HG03520 (cell line): ENCODE measurements at regions not wholly inside any gene's neighbourhood (a gene's known extent, or its start where the extent isn't known, plus 50 kb on each side); places are given as distances from the start of the nearest gene placed in this dataset.

ENCODE experiments used
- ATAC-seq: cut with Tn5 transposase; IDR thresholded peaks from one replicate; pipeline ENCODE4 v1.9.1; 2021; ENCODE audit warnings: mild to moderate bottlenecking, moderate library complexity; ENCODE audit not compliant: unreplicated experiment

DNA sequence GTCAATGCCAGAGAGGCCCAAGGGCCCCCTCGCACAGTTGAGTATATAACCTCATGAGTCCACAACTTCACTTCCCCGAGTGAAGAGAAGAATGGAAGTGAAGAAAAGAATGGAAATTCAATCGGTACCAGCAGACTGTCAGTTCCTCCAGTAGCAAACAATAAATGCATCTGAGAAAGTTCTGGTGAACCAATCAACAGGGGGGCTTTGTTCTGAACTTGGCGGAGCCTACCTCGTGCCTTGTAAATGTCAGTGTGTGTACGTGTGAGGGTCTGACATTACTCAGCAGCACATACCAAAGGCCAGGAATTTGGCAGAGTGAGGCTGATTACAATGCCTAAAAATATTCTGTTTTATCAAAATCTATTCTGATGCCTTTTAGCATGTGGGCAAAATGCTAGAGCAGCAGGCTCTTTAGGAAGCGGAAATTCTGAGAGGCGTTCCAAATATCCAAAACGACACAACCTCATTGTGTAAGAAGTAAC is 238.5 kb downstream of the LTN1 start:
- no peak for ATAC-seq

- no peak for ATAC-seq
These were observed 240.5 kb downstream of the LTN1 start for GRCh38 chr21:28752131-28752530.

- no peak for ATAC-seq
These were observed 241.5 kb downstream of the LTN1 start for GRCh38 chr21:28751176-28751575.

GRCh38 chr21:28750565-28750964 is 242.1 kb downstream of the LTN1 start:
- no peak for ATAC-seq

DNA sequence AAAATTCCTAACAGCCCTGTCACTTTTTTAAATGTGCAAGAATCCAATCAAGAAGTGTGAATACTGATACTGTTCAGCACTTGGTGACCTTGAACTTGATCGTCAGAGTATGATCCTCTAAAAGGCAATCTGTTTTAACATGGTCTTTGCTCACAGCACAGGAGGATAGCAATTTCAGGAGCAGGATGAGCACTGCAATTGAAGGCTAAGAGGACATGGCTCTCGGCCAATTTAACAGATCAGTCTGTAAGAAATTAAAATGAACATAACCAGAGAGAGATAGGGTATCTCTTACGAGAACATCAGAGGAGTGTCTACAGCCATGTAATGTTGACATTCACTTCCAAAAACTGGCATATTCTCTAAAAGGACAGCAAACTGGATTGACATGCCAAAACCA is 243.1 kb downstream of the LTN1 start:
- ATAC-seq = no peak

DNA sequence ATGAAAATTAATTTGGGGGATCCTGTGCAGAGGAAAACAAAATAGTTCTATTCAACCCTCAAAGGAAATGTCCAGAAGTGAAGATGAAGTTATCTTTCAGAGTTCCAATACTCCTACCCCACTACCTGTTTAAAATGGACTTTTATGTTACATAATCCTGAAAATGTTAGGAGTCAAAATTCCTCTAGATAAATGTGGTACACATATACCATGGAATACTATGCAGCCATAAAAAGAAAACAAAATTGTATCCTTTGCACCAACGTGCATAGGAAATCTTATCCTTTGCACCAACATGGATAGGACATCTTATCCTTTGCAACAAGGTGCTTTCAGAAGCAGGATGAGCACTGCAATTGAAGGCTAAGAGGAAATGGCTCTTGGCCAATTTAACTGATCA is 245.2 kb downstream of the LTN1 start:
- ATAC-seq = no peak

- no peak for ATAC-seq
These were observed 246.5 kb downstream of the LTN1 start for GRCh38 chr21:28746166-28746565.

DNA sequence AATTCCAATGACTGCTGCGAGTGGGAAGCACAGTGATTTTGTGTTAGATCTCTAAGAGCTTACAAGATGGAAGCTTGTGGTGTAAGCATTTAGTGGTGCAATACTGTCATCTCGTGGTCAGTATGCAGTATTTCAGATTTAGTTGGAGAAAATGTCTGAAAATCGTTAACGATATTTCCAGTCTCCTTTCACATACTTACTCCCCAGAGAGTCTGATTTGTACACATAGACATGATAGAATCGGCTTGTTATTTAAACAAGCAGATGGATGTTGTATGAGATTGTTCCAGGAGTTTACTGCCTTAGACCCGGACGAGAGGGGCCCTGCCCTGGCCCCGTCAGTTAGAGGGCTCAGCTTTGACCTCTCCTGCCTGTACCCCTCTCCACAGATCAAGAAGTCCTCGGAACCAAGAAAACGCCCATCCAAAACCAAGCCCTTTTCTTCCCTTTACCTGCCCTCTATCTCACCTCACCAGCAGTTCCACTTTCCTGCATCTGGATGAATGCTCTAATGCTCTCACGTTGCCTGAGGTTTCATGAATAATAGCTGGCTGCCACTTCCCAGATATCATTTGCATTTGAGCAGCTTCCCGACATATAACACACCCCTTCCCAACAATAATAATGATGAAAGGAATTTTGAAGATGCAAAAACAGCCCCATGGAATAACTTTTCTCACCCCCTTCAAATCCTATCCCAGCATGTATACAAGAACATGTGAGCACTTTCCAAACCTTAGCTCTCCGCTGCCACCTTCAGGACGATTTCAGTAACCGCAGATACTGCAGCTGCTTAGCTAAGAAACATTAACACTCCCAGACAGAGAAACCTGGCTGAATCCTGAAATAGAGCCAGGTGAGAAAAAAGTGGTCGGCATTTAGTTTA is 247.3 kb downstream of the LTN1 start:
- ATAC-seq = peak; percentile 81

DNA sequence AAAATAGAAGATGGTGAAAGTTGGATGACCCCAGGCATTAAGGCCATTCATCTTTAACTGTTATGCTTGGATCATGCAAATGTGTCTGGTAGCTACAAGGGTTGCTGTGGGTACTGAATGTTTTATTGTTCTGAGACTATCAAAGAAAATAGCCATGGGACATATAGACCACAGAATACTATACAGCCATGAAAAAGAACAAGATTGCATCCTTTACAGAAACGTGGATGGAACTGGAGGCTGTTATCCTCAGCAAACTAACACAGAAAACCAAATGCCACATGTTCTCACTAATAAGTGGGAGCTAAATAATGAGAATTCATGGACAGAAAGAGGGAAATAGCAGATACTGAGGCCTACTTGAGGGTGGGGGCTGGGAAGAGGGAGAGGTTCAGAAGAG is 249.0 kb downstream of the LTN1 start:
- no peak for ATAC-seq

- no peak for ATAC-seq
These were observed 250.2 kb downstream of the LTN1 start for GRCh38 chr21:28742527-28742926.

GRCh38 chr21:28740125-28740524 is 252.6 kb downstream of the LTN1 start:
- no peak for ATAC-seq

DNA sequence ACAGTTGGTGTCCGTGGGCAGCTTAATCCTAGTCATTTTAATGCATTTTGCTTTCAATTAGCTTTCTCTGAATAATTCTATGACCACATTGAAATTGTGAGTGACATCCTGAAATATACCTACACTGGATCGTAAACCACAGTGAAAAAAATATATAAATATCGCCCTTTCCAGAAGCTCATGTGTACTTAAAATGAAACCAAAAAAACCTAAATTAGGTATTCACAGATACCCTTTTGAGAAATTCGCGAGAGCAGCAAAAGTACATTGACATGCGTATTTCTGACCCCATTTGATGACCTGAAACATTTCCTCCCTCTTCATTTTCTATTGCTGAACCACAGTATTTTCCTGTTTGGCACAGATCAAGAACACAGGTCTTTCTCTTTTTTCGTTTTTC is 253.8 kb downstream of the LTN1 start:
- ATAC-seq = peak; percentile 50

DNA sequence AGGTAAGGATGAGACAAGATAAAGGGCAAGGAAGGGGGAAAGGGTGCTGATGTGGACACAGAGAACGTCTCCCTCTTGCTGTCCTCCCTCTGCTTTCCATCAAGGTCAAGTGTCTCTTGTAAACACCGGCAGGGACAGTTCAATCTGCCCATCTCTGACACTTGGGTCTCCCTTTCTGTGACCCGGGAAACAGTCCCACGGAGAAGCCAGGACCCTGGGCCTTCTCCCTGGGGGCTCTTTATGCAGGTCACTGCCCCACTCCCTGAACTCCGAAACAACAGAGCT is 254.3 kb downstream of the LTN1 start:
- ATAC-seq = no peak

GRCh38 chr21:28737674-28738419 is 254.8 kb downstream of the LTN1 start:
- ATAC-seq = no peak

DNA sequence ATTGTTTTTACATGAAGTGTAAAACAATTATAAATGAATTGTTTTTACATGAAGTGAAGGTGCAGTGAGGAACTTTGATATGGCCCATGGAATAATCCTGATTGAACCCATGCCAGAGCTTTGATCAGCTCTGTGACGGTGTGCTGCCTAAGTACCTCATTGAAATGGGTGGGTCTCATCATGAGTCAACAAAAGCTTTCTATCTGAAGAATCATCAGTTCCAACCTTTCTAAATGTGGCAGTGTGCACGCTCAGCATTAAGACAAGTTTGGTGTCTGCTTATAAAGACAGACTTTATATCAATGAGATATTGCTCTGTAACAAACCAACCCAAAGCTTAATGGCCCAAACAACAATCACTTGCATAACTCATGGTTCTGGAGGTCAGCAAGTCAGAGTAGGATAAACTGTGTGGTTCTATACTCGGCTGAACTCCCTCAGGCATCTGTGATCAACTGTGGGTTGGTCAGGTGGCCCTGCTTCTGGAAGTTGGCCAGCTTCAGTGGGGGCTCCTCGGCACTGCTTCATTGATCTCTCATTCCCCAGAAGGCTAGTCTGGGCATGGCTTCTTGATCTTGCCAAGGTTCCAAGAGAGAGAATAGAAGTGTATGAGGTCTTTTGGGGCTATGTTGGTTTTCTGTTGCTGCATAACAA is 258.0 kb downstream of the LTN1 start:
- no peak for ATAC-seq

GRCh38 chr21:28731700-28732321 is 260.9 kb downstream of the LTN1 start:
- ATAC-seq = no peak

- ATAC-seq = no peak
These were observed 262.8 kb downstream of the LTN1 start for GRCh38 chr21:28729887-28730286.

DNA sequence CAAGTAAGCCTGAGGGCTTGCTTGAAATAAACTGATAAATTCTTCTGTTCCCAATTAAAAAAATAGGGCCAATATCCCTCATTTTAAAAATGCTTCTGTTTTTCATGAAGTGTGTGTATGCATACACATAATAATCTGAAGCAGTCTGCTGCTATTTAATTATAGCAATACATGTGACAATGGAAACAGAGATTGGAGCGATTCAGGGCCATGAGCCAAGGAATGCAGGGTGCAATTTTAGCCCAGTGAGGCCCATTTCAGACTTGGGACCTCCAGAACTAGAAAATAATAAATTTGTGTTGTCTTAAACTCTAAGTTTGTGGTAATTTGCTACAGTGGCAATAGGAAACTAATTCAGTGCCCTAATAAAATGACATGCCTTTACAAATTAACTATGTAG is 264.9 kb downstream of the LTN1 start:
- ATAC-seq = no peak

- ATAC-seq = no peak
These were observed 267.3 kb downstream of the LTN1 start for GRCh38 chr21:28725396-28725795.

DNA sequence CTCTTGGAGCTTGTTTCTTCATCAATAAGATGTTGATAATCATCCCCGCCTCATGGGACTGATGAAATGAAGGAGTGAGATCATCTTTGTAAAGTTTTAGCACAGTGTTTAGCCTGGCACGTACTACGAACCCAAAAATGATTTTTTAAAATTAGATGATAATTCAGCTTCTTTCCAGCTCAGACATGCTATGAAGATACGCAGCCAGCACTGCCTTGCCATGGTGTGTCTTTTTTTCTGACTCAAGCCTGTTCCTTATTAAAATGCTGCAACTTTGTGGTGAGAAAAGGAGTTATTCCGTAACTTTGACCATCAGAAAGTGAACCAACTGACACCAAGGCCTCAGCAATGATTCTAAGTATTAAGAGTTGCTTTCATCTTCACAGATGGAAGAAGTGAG is 269.0 kb downstream of the LTN1 start:
- no peak for ATAC-seq

- no peak for ATAC-seq
These were observed 273.0 kb downstream of the LTN1 start for GRCh38 chr21:28719723-28720122.
